ENCODE measurements at regions not wholly inside any gene's neighbourhood (a gene's known extent, or its start where the extent isn't known, plus 50 kb on each side); places are given as distances from the start of the nearest gene placed in this dataset.

DNA sequence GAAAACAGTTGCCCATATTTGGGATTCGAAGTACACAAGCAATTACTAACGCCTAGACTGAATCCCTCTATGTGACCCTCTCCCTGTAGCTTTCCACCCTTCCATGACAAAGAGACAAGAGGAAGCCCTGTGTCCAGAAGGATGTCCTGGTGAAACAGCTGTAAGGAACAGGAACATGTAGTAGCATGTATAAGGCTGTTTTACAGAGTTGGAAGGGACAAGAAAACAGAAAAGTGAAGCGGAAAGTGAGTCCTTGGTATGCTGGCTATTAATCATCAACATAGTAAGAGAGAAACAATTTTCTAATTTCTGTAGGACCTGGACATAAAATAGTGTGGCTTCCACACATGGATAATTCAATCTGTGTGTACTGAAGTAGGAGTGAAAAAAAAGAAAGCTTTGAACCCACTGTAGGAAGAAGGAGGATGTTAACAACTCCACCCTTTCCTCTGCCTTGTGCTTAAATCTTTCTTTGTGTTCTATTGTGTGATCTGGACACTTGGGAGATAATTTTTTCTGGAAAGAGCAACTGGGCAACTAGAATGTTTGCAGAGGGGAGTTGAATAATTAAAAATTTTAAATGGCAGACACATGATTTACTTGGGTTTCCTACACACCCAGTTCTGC is 162.3 kb upstream of the ZSWIM2 start:
- DNase-seq (ENCODE audit: low spot score), result no peak
- TF ChIP-seq, protein P1, sequence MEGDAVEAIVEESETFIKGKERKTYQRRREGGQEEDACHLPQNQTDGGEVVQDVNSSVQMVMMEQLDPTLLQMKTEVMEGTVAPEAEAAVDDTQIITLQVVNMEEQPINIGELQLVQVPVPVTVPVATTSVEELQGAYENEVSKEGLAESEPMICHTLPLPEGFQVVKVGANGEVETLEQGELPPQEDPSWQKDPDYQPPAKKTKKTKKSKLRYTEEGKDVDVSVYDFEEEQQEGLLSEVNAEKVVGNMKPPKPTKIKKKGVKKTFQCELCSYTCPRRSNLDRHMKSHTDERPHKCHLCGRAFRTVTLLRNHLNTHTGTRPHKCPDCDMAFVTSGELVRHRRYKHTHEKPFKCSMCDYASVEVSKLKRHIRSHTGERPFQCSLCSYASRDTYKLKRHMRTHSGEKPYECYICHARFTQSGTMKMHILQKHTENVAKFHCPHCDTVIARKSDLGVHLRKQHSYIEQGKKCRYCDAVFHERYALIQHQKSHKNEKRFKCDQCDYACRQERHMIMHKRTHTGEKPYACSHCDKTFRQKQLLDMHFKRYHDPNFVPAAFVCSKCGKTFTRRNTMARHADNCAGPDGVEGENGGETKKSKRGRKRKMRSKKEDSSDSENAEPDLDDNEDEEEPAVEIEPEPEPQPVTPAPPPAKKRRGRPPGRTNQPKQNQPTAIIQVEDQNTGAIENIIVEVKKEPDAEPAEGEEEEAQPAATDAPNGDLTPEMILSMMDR (IDR thresholded peaks at IDR 0.05; ENCODE audit: borderline replicate concordance, control extremely low read depth, extremely low read depth, insufficient read depth, missing control alignments), result no peak
- in situ Hi-C loops (cut with MboI; ENCODE audit: low sequenced_read_pairs, unreplicated experiment), result no loop called here

DNA sequence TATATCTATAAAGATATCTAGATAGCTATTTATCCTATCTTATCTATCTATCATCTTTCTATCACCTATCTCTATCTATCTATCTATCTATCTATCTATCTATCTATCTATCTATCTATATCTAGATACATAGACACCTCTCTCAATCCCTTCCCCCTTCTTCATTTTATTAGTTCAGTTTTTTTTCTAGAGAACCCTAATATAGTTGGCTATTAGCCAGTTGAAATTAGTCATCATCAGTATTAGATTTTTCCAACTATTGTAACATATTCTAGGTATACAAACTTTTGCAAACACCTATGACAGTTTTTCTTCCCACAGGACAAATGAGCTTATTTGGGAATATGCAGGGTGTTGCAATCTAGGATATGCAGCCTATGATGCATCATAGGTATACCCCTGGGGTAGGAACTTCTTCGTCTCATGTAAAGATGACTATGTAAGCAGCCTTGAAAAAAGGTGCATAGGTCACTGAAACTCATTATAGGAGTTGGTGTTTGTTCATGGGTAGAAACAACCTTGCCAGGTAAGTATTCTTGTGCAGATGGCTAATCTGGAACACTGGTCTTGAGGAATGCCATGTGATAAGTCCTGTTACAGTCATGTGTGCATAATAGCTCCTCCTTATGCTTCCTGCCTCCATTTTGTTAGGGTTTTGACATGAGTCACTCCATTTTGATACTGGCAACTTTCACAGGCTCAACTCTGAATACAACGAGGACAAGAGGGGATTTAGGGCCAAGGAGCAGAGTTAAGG is 160.7 kb upstream of the ZSWIM2 start:
- in situ Hi-C loops (cut with MboI; ENCODE audit: low sequenced_read_pairs, unreplicated experiment), result no loop called here
- no peak for DNase-seq (ENCODE audit: low spot score)
- TF ChIP-seq, protein P1 (IDR thresholded peaks at IDR 0.05; ENCODE audit: borderline replicate concordance, control extremely low read depth, extremely low read depth, insufficient read depth, missing control alignments), result no peak

DNA sequence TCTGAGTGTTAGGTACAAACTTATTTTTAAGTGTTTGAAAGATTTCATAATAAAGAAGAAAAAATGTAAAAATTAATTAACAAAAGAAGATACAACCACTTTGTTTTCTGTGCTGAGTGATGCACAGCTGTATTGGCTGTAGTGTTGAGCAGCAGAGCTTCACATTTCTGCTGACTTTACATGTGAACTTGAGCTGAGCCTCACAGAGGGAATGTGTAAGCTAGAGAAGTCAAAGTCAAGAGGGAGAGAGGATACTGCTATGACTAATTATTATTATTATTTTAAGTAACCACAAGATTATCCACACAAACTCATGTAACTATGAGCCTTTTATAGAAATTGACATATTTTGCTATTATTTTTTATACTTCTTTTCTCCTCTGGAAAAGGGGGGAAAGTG is 159.1 kb upstream of the ZSWIM2 start:
- TF ChIP-seq, protein P1 (IDR thresholded peaks at IDR 0.05; ENCODE audit: borderline replicate concordance, control extremely low read depth, extremely low read depth, insufficient read depth, missing control alignments), result no peak
- DNase-seq (ENCODE audit: low spot score), result no peak
- in situ Hi-C loops (cut with MboI; ENCODE audit: low sequenced_read_pairs, unreplicated experiment), result no loop called here

DNA sequence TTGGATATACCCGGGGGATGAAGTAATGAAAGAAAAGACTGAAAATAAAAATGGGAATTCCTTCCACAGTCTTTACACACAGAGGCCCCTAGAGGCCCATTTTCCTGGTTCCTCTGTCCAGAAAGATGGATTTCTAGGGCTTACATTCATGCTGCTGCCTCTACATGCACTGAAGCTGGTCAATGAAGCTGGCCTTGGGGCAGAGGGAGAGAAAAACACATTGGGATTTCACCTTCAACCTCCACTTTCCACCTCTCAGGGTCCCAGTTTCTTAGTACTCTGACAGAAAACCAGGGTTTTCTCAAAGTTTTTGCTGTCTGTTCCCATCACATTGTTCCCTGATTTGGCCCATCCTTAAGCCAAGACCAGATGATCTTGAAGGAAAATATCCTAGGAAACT is 154.6 kb upstream of the ZSWIM2 start:
- no peak for DNase-seq (ENCODE audit: low spot score)
- TF ChIP-seq, protein P1 (IDR thresholded peaks at IDR 0.05; ENCODE audit: borderline replicate concordance, control extremely low read depth, extremely low read depth, insufficient read depth, missing control alignments), result no peak
- in situ Hi-C loops (cut with MboI; ENCODE audit: low sequenced_read_pairs, unreplicated experiment), result no loop called here

DNA sequence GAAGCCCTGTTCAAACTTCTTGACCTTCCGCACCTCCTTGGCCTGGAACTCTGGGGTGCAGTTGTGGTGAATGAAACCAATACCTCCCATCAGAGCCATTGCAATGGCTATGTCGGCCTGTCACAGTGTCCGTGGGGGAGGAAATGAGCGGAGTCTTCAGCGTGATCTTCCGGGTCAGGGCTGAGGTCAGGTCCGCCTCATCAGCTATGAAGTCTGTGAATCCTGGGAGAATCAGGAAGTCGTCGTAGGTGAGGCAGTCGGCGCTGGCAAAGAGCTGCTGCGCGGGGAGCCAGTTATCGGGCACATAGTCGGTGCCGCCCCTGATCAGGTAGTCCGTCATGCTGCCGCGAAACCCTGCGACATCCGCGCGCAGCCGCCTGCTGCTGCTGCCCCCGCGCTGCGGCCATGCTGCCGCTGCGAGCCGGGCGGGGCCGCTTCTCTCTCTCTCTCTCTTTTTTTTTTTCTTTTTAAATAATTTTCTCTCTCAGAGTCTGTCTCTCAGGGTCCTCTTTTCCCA is 154.1 kb upstream of the ZSWIM2 start:
- TF ChIP-seq, protein P1 (IDR thresholded peaks at IDR 0.05; ENCODE audit: borderline replicate concordance, control extremely low read depth, extremely low read depth, insufficient read depth, missing control alignments), result no peak
- in situ Hi-C loops (cut with MboI; ENCODE audit: low sequenced_read_pairs, unreplicated experiment), result no loop called here
- DNase-seq (ENCODE audit: low spot score), result no peak

DNA sequence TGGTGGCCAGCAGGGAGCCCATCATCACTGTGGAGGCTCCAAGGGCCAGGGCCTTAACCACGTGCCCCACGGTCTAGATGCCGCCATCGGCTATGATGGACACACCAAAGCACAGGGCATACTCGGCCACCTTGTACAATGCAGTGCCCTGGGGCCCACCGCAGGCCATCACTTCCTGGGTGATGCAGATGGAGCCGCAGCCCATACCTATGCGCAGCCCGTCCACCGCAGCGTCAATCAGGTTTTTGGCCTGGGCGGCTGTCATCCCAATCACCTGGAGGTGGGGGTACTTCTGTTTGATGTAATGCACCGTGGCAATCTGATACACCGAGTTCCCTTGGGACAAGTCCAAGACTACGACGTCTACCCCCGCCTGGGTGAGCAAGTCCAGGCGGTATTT is 153.3 kb upstream of the ZSWIM2 start:
- no peak for DNase-seq (ENCODE audit: low spot score)
- in situ Hi-C loops (cut with MboI; ENCODE audit: low sequenced_read_pairs, unreplicated experiment), result no loop called here
- TF ChIP-seq, protein P1 (IDR thresholded peaks at IDR 0.05; ENCODE audit: borderline replicate concordance, control extremely low read depth, extremely low read depth, insufficient read depth, missing control alignments), result no peak

All from GM13976 (cell line).